Embryonic facial prominence (tissue), 1 donor: ENCODE measurements at regions not wholly inside any gene's neighbourhood (a gene's known extent, or its start where the extent isn't known, plus 50 kb on each side); places are given as distances from the start of the nearest gene placed in this dataset.
"Not testable (repeated sequence)": the region's sequence is repeated elsewhere in the genome, so short reads cannot be mapped to it uniquely, and the experiment has no call there.

Experiments used
- DNase-seq: peaks from one replicate; pipeline ENCODE4 v3.0.0-alpha.2; 2016; ENCODE audit errors: extremely low spot score

DNA sequence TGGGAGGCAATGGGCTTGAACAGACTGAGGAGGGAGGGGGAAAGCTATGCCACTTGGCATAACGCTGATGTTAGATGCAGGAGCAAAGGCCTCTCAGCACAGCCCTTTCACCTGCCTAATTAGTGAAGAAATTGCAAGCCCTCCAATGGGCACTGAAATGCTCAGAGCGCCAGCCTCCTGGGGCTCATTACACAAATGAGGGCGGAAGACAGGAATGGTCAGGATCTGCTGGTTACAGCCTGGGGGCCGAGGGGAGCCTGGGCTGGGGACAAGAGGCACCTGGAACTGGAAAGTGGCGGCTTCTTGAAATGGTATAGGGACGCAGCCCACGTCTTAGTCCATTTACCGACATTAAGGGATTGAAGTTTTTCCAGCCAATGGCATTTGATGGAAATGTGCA, 50.2 kb upstream of the PLET1 start:
- DNase-seq: no peak

GRCh38 chr11:112315057-112315720, 54.5 kb upstream of the PLET1 start:
- no peak for DNase-seq

DNA sequence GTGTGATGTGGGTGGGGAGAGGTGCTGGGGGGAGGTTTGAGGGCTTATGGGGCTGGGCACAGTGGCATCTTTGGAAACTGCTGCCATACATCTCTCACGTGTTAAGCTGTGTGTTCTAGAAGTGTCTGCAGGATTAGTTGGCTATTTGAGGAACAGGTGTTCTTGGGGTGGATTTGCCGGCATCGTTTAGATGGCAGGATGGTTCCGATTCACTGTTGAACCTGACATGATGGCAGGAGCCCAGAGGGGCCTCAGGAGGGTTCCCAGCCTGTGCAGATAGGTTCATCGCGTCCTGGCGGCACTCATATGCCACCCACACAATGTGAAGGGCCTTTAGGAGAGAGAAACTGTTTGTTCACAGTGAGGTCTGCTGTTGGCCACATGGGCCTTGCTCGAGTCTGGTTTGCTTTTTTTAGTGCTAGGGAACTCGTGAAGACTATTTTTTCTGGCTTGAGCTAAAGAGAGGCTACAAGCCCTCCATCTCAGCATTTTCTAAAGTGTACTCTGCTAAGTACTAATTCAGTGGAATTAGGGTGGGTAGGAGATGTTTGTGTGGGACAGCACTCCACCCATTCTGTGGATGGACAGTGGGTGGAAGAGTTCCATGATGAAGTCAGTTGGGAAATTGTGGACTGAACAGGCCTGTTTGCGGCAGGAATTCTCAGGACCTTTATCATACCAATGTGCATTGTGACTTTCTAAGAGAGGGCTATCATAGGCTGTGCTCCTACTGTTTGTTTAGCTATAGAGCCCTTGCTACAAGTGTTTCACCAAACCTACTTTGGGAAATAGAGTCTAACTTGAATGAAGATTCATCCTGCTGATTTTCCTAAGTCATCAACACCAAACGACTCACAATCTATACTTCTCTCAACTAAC, 55.4 kb upstream of the PLET1 start:
- DNase-seq: no peak

DNA sequence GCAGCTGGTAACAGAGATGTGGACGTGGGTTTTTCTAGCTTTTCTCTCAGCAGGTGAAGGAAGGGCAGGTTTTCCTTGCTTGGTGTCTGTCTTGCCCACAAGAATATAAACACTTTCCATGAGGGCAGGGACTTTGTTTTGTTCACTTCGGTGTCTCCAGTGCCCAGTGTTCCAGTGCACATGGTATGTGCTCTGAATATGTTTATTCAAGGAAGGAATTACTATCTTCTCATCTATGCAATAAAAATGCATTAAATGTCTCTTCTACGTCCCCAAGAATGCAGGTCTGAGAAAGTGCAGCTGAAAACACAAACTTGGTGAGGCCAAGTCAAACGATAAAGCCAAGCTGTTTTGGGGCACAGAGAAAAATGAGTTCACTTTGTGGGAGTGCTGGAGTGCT, 56.3 kb upstream of the PLET1 start:
- no peak for DNase-seq

DNA sequence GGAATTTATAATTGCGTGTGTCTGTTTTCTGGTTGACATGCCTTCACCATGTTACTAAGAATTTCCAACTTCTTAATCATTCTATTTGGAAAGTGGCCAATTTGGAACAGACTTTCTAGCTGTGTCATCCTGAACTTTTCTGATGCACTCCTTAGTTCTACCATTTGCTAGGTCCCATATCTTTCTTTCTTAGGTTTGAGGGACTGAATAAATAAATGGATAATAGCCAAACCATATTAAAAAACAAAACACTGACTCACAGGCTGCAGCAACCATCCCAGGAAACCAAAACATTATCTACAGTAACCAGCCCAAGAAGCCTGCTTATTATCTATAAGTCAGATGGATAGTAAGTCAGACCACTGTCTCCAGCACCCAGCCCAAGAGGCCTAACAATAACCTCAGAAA, 57.5 kb upstream of the PLET1 start:
- DNase-seq: no peak

- DNase-seq: no peak
Measured at GRCh38 chr11:112318661-112319060, 58.0 kb upstream of the PLET1 start.

DNA sequence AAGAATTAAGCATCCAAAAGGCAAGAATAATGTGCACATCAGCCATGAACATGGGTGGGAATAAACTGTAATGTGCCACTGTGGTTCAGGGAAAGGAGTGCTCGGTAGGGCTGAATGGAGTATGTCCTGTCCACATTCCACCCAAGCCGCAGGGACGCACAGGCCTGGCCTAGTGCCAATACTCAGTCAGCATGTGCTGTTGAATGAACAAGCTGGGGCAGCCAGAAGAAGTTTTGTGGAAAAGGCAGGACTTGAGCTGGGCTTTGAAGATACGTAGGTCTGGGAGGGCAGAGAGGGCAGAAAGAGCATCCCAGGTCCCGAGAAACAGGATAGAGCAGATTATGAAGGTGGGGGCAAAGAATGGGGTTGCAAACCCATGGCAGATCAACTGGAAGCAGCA, 60.0 kb upstream of the PLET1 start:
- no peak for DNase-seq

DNA sequence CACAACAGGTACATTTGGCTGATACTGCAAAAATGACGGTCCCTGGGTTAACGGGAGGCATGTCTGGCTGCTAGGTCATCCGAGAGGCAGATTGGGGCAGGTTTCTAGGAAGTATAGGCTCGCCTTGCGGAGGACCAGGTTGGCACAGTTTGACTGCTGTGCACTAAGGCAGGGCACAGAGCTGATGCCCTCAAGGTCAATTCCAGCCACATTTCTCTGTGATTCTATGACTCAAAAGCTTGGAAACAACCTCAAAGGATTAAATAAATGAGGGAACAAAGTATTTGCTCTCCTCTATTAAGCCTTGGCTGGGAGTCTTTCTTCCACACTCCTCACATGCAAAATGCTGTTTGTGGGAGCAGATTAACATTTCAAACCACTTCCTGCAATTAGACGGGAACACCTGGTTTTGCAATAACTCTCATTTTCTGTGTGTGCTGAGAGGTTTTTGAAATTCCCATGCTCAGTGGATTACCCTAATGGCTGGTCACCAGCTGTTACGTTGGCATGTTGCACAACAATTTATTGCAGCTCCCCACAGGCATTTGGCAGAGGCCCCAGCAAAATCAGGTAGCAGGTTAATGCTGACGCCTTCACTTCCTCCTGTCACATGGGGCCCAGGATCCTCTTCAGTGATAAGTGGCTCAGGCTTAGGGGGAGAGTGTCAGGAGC, 61.0 kb upstream of the PLET1 start:
- peak; percentile 9 for DNase-seq

DNA sequence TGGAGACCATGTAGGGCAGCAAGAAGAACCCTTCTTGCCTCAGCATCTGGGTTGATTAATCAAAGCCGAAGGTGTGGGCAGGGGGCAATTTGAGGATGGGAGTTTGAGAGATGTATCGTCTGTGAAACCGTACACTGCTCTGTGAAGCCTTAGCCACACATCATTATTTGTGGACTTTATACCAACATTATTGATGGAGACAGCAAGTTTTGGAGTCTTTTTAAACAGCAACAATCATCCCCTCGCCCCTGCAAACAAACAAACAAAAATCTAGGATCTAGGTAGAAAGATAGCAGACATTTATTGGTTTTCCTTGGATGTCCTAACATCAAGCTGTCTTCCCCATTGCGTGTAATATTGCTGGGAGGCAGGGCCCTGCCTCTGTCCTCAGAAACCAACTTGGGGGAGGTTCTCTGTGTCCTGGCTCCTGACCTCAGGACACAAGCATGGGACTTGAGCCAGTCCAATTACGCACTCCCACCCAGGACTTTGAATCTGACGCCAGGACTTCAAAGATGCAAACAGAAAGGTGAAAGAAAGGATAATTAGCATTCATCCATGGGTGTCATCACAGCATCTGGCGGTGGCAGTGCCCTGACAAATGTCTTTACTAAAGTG, 61.6 kb upstream of the PLET1 start:
- DNase-seq: no peak

- no peak for DNase-seq
Measured at GRCh38 chr11:112334381-112334780, 73.7 kb upstream of the PLET1 start.

- no peak for DNase-seq
Measured at GRCh38 chr11:112336356-112336886, 75.8 kb upstream of the PLET1 start.

- no peak for DNase-seq
Measured at GRCh38 chr11:112339566-112339965, 78.9 kb upstream of the PLET1 start.

GRCh38 chr11:112343368-112344039, 82.8 kb upstream of the PLET1 start:
- DNase-seq: no peak

DNA sequence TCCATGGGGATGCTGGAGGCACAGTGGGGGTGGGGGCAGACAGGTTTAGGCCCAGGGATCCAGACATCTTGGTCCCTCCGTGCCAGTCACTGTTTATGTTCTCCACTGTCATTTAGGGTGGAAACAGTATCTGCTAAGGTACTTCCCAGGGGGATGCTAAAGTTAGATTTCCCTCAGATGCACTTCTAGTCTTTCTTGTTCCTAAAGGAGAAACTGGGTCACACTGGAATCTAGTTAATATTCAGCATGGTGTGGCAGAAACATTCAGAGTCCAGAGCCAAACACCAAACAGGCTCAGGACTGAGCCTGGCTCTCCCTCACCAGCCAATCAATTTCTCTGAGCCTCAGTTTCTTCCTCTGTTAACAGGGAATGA, 83.4 kb upstream of the PLET1 start:
- no peak for DNase-seq

- DNase-seq: no peak
Measured at GRCh38 chr11:112345166-112345565, 84.5 kb upstream of the PLET1 start.

DNA sequence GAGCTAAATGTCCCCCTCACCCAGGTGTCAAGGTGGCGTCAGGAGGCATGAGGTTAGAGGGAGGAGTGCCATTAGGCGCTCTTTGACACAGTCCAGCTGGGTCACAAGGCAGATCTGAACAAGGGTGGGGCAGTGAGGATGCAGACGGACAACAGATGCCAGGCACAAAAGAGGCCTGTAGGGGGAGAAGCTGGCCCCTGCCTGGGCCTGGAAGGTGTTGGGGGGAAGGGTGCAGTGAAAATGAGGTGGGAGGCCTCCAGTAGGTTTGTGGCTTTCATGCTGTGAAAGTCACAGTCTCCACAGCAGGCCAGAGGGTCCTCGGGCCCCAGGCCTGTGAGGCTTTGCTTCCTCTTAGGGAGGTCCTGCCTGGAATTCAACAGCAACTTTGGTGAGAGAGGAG, 85.0 kb upstream of the PLET1 start:
- DNase-seq: no peak

DNA sequence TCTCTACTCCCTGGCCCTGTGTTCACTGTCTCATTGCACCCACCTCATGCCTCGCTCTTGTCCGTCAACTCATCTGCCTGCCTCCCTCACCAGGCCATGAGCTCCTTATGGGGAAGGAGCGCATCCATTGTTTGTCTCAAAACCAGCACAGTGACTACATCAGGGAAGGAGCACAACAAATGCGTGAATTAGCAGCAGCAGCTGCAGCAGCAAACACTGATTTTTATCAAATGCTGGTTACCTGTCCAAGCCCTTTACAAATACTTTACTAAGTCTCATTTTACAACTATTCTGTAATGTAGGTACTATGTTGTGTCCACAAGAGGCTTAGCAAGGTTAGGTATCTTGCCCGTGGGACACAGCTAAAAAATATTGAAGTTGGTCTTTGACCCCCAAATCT, 85.9 kb upstream of the PLET1 start:
- no peak for DNase-seq

GRCh38 chr11:112348480-112349029, 87.9 kb upstream of the PLET1 start:
- no peak for DNase-seq

DNA sequence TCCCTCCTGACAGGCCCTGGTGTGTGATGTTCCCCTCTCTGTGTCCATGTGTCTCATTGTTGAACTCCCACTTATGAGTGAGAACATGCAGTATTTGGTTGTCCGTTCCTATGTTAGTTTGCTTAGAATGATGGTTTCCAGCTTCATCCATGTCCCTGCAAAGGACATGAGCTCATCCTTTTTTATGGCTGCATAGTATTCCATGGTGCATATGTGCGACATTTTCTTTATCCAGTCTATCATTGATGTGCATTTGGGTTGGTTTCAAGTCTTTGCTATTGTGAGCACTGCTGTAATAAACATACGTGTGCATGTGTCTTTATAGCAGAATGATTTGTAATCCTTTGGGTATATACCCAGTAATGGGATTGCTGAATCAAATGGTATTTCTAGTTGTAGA, 90.8 kb upstream of the PLET1 start:
- DNase-seq: not testable (repeated sequence)

GRCh38 chr11:112352907-112353306, 92.2 kb upstream of the PLET1 start:
- DNase-seq: no peak

GRCh38 chr11:112354364-112354763, 93.7 kb upstream of the PLET1 start:
- DNase-seq: no peak
